ENCODE measurements at regions not wholly inside any gene's neighbourhood (a gene's known extent, or its start where the extent isn't known, plus 50 kb on each side); places are given as distances from the start of the nearest gene placed in this dataset.

GRCh38 chr5:164832516-164832915 lies 1327.1 kb downstream of the MAT2B start:
- TF ChIP-seq POLR2A (IDR thresholded peaks at IDR 0.05) (no peak), CTCF (IDR thresholded peaks at IDR 0.05) (no peak)

All from thyroid gland (tissue), 4 donors.